SH-SY5Y (cell line): ENCODE measurements at regions not wholly inside any gene's neighbourhood (a gene's known extent, or its start where the extent isn't known, plus 50 kb on each side); places are given as distances from the start of the nearest gene placed in this dataset.

Experiments
- GATA2 ChIP-seq: IDR thresholded peaks from 2 replicates; pipeline ENCODE4 v1.6.1; 2011; ENCODE audit warnings: mild to moderate bottlenecking, low read depth, low read length
- GATA3 ChIP-seq: IDR thresholded peaks from 2 replicates; pipeline ENCODE4 v1.6.1; 2011; ENCODE audit warnings: low read depth, mild to moderate bottlenecking, low read length, moderate library complexity

DNA sequence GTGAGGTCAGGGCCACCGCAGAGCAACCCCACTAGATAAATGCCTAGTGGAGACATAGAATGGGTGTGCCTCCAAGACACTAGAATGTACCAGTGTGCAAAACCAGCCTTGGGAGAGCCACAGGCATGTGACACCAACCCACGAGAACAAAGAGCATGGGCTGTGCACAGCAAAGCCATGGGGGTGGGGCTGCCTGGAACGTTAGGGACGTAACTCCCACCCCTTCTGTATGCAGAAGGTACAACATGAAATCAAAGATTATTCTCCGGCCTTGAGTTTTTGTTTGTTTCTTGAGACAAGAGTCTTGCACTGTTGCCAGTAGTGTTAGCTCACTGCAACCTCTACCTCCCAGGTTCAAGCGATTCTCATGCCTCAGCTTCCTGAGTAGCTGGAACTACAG is 99.5 kb downstream of the MID1IP1 start:
- TF ChIP-seq GATA2 (no peak), GATA3 (no peak)

DNA sequence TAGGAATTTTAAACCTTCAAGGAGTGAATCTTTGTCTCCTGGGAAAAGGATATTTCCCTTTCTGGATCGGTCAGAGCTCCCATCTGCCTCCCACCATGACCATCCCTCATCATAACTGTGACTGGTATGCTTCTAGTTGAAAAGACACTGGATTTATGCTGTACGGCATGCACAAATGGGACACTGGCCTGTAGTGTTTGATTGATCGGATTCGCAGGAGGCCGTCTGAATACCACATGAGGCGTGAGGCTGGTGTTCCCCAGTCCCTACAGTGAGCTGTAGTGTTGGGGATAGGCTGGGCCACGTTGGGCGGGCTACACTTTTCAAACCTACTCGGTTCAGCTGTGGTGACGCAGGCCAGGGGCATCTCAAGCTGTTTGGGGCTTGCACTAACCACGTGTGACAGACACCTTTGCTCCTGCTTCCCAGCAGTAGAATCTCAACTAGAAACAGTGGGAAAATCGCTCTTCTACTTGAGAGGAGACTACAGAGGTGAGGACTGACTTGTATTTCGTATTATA is 101.8 kb downstream of the MID1IP1 start:
- TF ChIP-seq GATA3 (no peak), GATA2 (no peak)

DNA sequence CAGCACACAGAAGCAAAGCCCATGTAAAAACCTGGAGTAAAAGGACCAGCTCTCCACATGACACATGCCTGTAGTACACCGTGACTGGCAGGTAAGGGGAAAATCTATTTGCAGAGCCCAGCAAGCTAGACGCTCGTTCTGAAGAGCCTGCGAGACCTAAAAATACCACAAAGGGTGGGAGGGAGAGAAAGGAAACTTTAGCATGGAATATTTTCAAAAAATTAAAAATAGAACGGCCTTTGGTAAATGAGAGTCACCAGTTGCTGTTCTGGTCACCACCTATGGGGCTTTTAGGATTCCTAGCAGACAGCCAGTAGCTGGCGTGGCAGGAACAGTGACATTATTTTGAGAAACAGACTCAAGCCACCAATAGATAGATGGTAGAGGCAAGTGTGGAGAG is 115.5 kb downstream of the MID1IP1 start:
- TF ChIP-seq GATA2 (no peak), GATA3 (no peak)

DNA sequence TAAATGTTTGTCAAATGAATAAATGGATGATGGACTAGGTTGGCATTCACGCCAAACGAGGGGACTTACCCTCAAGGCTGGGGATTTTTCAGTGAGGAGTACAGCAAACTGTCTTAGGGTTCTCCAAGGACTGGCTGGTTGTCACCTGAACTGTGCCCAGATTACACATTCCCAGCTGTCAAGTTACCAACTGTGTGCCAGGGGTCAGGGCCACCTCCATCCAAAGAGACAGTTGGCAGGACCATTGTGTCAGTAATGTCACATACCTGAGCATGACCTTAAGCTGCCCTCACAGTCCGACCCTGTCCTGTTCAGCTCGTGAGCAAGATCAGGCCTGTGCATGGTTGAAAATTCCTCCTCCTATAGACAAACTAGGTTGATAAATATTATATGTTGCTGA is 116.7 kb downstream of the MID1IP1 start:
- TF ChIP-seq GATA3 (no peak), GATA2 (no peak)

DNA sequence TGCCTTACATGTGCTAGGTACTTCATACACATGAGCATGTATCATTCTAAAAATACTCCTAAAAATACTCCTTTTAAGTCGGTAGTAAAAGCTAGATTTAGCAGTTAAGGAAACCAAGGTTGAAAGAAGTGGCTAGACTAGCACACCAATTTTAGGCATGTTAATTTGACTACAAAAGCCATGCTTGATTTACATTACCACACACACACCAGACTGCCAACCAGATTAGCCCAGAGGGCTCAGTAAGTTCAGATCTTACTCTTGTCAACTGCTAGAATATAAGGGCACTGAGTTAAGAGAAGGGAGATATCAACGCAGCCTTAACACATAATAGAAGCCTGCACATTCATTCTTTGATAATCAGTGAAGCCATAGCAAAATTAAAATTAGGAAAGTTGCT is 117.9 kb downstream of the MID1IP1 start:
- no peak for TF ChIP-seq GATA2
- no peak for TF ChIP-seq GATA3

DNA sequence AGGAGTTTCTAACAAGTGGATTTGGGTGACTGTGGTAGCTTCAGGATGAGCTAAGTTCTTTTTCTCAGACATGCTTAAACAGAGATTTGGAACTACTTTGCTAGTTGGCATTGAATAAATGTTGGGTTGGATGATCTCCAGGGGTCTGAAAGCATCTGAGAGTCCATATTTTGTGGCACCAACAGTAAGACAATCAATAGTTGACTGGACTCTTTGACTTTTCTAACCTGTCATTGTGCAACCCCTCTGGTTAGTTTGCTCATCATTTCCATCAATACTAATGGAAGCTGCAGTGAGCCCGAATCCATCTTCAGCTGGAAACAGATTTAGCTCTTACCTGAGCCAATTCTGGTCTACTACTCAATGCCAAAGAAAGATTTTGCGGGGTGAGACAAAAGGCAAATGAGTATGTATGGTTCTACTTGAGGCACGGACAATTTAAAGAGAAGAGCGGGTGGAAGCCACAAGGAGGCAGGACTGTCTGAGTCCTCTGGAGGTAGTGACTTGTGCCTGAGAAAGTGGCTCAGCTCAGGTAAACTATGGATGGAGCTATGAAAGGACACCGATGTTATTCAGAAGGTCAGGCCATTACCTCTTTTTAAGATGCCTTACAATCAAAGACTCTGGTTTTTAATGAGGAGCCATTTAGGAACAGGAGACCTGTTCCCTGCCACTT is 118.7 kb downstream of the MID1IP1 start:
- TF ChIP-seq GATA3 (no peak), GATA2 (no peak)

DNA sequence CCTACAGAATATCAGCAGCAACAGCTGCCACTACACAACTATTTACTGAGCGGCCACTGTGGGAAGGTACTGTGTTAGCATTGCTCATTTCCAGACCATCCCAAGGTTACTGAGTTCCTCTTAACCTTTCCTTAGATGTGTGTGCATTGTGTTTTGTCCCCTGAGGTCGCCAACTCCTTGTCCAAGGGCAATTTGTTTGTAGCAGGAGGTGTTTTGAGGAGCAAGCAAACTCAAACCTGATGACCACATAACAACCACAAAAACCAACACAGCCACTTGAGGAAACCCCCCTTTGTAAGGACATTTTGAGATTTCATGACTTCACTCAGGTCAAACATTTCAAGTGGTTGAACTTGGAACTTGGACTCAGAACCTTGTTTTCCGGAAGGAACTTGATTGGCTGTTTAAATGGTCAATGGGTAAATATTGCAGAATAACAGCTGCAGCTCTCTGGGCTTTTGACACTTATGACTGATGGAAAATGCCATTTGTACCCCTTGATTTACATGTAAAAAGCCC is 122.3 kb downstream of the MID1IP1 start:
- TF ChIP-seq GATA3 = no peak

DNA sequence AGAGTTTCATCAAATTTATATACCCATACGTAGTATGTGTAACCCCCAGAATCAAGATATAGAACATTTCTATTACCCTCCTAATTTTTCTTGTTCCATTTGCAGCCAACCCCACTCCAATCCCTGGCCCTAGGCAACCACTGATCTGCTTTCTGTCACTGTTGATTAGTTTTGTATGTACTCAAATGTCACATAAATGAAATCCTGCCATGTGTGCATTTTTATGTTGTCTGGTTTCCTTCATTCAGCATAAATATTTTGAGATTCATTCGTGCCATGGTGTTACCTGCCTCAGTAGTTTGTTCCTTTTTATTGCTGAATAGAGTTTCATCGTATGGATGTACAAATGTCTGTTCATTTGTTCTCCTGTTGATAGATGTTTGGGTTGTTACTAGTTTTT is 126.3 kb downstream of the MID1IP1 start:
- TF ChIP-seq GATA2 (no peak), GATA3 (no peak)

DNA sequence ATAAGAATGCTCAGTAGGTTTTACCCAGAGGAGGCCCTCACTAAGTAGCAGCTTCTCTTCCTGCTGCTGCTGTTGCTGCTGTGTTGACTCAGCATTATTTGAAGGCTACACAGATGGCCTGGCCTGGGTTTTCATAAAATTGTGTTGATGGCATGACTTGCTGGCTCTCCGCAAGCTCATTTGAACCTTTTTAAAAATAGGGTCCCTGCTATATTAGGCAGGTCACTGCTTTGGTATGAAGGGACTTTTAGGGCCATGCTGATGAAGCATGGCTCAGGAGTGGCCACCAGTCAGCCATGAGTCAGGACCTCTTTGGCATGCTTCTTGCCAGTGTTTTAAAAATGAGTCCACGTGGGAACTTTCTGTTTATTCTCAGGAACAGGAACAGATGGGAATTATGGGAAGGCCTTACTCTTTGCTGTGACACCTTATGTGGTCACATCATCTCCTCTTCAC is 128.7 kb downstream of the MID1IP1 start:
- TF ChIP-seq GATA3 = no peak
- TF ChIP-seq GATA2 = no peak

DNA sequence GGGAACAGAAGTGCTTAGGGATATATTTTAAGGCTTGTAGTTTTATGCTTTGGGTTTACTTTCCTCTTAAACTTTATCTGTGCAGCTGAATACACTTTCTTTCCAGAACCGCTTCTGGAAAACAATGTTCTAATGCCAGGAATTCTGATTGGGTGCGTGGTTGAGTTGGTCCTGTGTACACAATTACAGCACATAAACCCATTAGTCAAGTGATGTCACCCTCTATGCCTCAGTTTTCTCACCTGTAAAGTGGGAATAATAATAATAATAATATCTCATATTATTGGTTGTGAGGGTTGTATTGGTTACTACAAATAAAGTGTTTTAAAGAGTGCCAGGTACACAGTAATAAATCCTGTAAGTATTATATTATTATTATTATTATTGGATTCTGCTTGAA is 129.2 kb downstream of the MID1IP1 start:
- TF ChIP-seq GATA3 (no peak), GATA2 (no peak)

DNA sequence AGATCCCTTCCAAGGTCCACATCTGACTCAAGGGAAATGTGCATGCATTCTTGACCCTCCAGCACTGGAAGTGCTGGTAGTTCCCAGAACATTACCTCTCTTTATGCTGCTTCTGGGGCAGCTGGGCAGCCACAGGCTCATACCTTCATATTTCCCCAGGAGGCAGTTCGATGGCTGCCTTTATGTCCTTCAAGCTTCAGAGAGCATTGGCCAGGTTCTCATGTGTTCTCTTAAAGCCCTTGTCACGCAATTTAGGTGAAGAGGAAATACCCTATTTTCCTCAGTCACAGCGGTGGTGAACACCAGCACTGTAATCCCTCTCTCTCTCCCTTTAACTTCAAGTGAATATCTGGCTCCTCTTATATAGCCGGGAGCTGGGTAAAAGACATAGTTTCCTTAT is 134.3 kb downstream of the MID1IP1 start:
- no peak for TF ChIP-seq GATA3
- TF ChIP-seq GATA2 = no peak

DNA sequence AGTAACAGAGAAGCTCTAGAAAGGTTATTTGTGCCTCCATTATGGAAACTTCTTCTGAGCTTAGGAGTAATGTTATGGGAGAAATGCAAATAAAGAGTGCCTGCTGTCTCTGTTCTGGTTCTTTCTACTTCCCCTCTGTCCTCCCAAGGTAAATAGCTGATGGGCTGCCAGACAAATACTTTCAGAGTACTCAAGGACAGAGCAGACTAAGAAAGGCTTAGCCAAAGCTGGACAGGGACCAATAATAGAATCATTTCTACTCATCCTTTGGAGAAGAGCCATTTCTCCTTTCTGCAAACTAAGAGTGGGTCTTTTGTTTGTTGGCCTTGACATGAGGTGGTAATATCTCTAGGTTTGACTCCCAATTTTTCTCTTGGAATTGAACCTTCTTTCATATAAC is 136.1 kb downstream of the MID1IP1 start:
- TF ChIP-seq GATA2 (no peak), GATA3 (no peak)

DNA sequence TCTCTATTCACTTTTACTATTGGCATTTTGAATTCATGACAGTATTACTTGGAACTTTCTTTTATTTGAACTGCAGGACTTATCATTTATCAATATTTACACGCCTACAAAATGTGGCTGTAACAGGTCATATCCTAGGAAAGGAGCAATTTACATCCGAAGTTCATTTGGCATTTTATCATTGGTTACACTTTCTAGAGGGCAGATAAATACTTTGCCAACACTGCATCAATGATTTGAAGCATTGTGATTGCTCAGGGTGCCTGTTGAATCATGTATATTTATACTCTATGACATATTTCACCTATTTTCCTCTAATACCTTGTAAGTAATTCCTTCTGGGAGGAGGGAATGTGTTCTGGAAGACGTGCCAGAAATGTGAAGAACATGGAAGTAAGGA is 136.7 kb downstream of the MID1IP1 start:
- TF ChIP-seq GATA3 (no peak), GATA2 (no peak)

DNA sequence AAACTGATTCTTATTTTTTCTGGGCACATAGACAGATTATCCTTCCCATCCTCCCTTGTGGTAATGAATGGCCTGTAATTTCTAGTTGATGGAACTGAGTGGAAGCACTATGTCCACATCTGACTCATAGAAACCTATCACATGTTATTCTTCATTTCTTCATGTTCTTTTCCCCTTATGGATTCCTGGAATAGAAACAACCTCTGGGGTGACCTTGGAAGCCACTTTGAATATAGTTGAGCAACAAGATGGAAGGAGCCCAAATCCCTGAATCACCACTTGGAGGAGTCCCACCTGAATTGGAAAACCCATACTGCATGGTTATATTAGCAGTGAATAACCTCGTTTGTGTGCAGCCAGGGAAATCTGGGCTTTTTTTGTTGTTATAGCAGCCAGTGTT is 137.8 kb downstream of the MID1IP1 start:
- TF ChIP-seq GATA2 (no peak), GATA3 (no peak)

DNA sequence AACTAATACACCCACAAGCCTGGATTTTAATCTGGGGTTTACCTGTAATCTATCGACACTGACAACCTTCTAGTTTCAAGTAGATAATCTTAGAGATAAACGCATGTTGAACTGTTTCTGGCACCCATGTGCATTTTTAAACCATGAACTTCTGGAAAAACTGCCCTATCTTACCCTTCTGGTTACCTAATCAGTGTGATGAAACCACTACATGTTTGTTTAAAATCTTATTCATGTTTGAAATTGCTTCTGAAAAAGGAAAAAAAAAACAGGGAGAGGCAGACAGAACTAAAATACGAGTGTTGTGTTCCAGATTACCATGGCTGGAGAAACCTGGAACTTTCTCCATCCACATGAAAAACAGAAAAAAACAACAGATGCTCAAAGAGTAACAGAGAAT is 139.3 kb downstream of the MID1IP1 start:
- TF ChIP-seq GATA2 = no peak
- no peak for TF ChIP-seq GATA3
